ENCODE measurements at regions not wholly inside any gene's neighbourhood (a gene's known extent, or its start where the extent isn't known, plus 50 kb on each side); places are given as distances from the start of the nearest gene placed in this dataset.

GRCh38 chr4:85106166-85106565, 139.7 kb upstream of the WDFY3 start:
- no peak for TF ChIP-seq CTCF (IDR thresholded peaks at IDR 0.05; ENCODE audit: low read length, missing control alignments)
- DNase-seq (ENCODE audit: low read depth) = no peak
- no peak overlapping the region for H3K4me3 ChIP-seq (replicated peaks; ENCODE audit: low read depth, low read length)

DNA sequence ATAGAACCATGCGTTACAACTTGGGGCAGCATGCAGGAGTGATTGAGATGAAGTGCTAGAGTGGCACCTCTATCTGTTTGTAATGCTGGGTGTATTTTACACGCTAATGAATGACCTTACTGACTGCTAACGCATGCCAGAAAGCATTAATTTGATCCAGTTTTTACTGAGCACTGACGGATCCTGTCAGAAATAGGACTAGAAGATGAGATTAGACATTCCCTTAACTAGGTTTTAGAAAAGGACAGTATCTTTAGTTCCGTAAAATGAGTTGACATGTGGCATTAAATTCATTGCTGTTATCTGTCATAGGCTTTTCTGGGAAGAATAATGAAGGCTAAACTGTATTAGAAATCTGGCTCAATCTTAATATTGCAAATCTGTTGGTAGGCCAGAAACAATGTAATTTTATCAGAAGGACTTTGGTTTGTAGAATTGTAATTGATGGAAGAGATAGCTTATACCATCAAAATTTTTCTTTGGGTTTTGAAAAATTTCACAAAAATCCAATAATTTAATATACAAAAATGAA, 140.4 kb upstream of the WDFY3 start:
- no peak overlapping the region for H3K4me3 ChIP-seq (replicated peaks; ENCODE audit: low read depth, low read length)
- TF ChIP-seq CTCF (IDR thresholded peaks at IDR 0.05; ENCODE audit: low read length, missing control alignments) = no peak
- no peak for DNase-seq (ENCODE audit: low read depth)

DNA sequence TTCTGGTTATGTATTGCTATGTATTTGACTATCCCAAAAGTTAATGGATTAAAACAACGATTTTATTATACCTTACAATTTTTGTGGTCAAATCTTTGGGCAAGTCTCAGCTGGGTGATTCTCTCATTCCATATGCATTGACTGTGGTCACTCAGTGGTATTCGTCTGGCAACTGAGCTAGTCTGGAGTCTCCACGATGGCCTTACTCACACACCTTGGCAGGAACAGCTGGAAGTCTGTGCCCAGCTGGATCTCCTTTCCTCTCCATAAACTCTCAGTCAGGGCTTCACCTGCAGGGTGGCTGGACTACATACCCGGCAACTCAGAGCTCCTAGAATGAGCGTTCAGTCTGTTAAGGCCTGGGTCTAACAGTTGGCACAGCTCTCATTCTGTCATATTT, 141.1 kb upstream of the WDFY3 start:
- no peak for TF ChIP-seq CTCF (IDR thresholded peaks at IDR 0.05; ENCODE audit: low read length, missing control alignments)
- H3K4me3 ChIP-seq (replicated peaks; ENCODE audit: low read depth, low read length) = no peak overlapping the region
- no peak for DNase-seq (ENCODE audit: low read depth)

DNA sequence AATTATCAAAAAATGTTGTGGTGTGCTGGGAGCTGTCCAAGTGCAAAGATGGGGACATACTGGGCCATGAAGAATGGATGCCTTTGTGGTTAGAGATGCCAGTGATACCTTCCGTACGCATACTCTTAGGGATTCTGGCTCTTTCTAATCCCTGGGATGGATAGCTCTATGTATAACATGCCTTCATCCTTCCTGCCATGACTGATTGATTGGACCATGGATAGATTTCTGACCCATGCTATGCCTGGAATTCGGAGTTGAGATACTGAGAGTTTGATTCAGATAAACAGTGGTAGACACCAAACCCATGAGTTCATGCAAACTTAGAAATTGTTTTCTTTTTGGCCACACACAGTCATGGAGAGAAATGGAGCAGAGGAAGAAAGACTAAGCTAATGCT, 147.2 kb upstream of the WDFY3 start:
- no peak for DNase-seq (ENCODE audit: low read depth)
- no peak overlapping the region for H3K4me3 ChIP-seq (replicated peaks; ENCODE audit: low read depth, low read length)
- no peak for TF ChIP-seq CTCF (IDR thresholded peaks at IDR 0.05; ENCODE audit: low read length, missing control alignments)

GRCh38 chr4:85114526-85114925, 148.0 kb upstream of the WDFY3 start:
- no peak overlapping the region for H3K4me3 ChIP-seq (replicated peaks; ENCODE audit: low read depth, low read length)
- no peak for TF ChIP-seq CTCF (IDR thresholded peaks at IDR 0.05; ENCODE audit: low read length, missing control alignments)
- no peak for DNase-seq (ENCODE audit: low read depth)

GRCh38 chr4:85116008-85116407, 149.5 kb upstream of the WDFY3 start:
- no peak overlapping the region for H3K4me3 ChIP-seq (replicated peaks; ENCODE audit: low read depth, low read length)
- TF ChIP-seq CTCF (IDR thresholded peaks at IDR 0.05; ENCODE audit: low read length, missing control alignments) = no peak
- DNase-seq (ENCODE audit: low read depth) = no peak

GRCh38 chr4:85125688-85126087, 159.2 kb upstream of the WDFY3 start:
- TF ChIP-seq CTCF (IDR thresholded peaks at IDR 0.05; ENCODE audit: low read length, missing control alignments) = no peak
- H3K4me3 ChIP-seq (replicated peaks; ENCODE audit: low read depth, low read length) = no peak overlapping the region
- DNase-seq (ENCODE audit: low read depth) = no peak

Data from fibroblast of pulmonary artery (primary cell).